ENCODE measurements at regions not wholly inside any gene's neighbourhood (a gene's known extent, or its start where the extent isn't known, plus 50 kb on each side); places are given as distances from the start of the nearest gene placed in this dataset.

- no TSS peak for BruUV-seq (replicated peaks)
These were observed 118.7 kb upstream of the ZBTB40 start for GRCh38 chr1:22332795-22333499.

More at GRCh38 chr1:22332795-22333499, 118.7 kb upstream of the ZBTB40 start:
- FAIRE-seq (no peak), DNase-seq (ENCODE audit: low read depth, low spot score) (no peak)
- H2AFZ ChIP-seq (ENCODE audit: low read depth, low read length): no peak overlapping the region
- H3K4me3 ChIP-seq (replicated peaks in 1 of 3; ENCODE audit: insufficient read depth in 1 of 3, low read depth in 1 of 3, low read length in 3 of 3): no peak overlapping the region
- H3K9me1 ChIP-seq (replicated peaks; ENCODE audit: control insufficient read depth, extremely low read depth, insufficient read depth, low read length): no peaks in the 10 kb centered on the region
- H3K9ac ChIP-seq (replicated peaks; ENCODE audit: extremely low read depth, insufficient read depth, low read length): no peak overlapping the region
- no peaks in the 10 kb centered on the region for H4K20me1 ChIP-seq (replicated peaks; ENCODE audit: control insufficient read depth, extremely low read depth, insufficient read depth, low read length)
- H3K27me3 ChIP-seq (ENCODE audit: control insufficient read depth in 2 of 2, insufficient read depth in 2 of 2, low read length in 2 of 2): peaks cover 0 to 5% of the 10 kb centered on the region in 2 experiments
- ChIA-PET POLR2A (no interaction called here), CTCF (no interaction called here)
- no peaks in the 10 kb centered on the region for H3K36me3 ChIP-seq (ENCODE audit: control insufficient read depth in 2 of 2, extremely low read depth in 1 of 2, insufficient read depth in 2 of 2, low read length in 2 of 2)
- no peak overlapping the region for H3K4me2 ChIP-seq (ENCODE audit: insufficient read depth, low read length)
- no peak overlapping the region for H3K27ac ChIP-seq (ENCODE audit: insufficient read depth, low read depth, low read length)
- dilution Hi-C loops (cut with MboI; ENCODE audit: extremely low pct_ligation_motif_present, low sequenced_read_pairs) (no loop called here), intact Hi-C loops (cut with micrococcal nuclease) (no loop called here)
- H3K4me1 ChIP-seq (ENCODE audit: control insufficient read depth, extremely low read depth, insufficient read depth, low read length): no peaks in the 10 kb centered on the region
- no peaks in the 10 kb centered on the region for H3K79me2 ChIP-seq (ENCODE audit: control insufficient read depth, insufficient read depth, low read length)
- TF ChIP-seq CTCF (IDR thresholded peaks at IDR 0.05; ENCODE audit: extremely low read depth in 1 of 2, insufficient read depth in 1 of 2, low read depth in 1 of 2, low read length in 2 of 2) (no peak), JUN (IDR thresholded peaks at IDR 0.05; ENCODE audit: borderline replicate concordance, insufficient read depth, insufficient read length, low read depth) (no peak), FOS (IDR thresholded peaks at IDR 0.05; ENCODE audit: borderline replicate concordance, insufficient read depth, low read length) (no peak), POLR2AphosphoS5 (IDR thresholded peaks at IDR 0.05; ENCODE audit: insufficient read depth, low read depth, low read length) (no peak), MAX (IDR thresholded peaks at IDR 0.05; ENCODE audit: insufficient read depth, insufficient read length) (no peak), EZH2 (IDR thresholded peaks at IDR 0.05; ENCODE audit: borderline replicate concordance, low read depth, low read length, severe bottlenecking) (no peak), GATA2 (IDR thresholded peaks at IDR 0.05; ENCODE audit: insufficient read depth, insufficient read length, low read depth, low read length) (no peak), MYC (IDR thresholded peaks at IDR 0.05; ENCODE audit: low read depth, low read length) (no peak), POLR2A (IDR thresholded peaks at IDR 0.05; ENCODE audit: low read depth, low read length) (no peak)
- no peaks in the 10 kb centered on the region for H3K9me3 ChIP-seq (replicated peaks; ENCODE audit: control insufficient read depth, insufficient read depth, low read length)

Measured in endothelial cell of umbilical vein (primary cell).